SK-N-SH treated with all-trans-retinoic acid at 6 μM for 48 hours (cell line): ENCODE measurements at regions not wholly inside any gene's neighbourhood (a gene's known extent, or its start where the extent isn't known, plus 50 kb on each side); places are given as distances from the start of the nearest gene placed in this dataset.

Experiments used
- ATAC-seq: fragments of 200-7000 bp; cut with Tn5 transposase; 3 replicates; pipeline ENCODE4 v1.9.1; 2020; ENCODE audit warnings: mild to moderate bottlenecking, moderate library complexity
- ARNTL ChIP-seq: fragments of 450-650 bp; formaldehyde crosslinking; IDR thresholded peaks from 2 replicates; pipeline ENCODE4 v1.5.0; 2020; ENCODE audit warnings: low read depth, mild to moderate bottlenecking, moderate library complexity, borderline replicate concordance
- BACH2 ChIP-seq: fragments of 250-450 bp; sonication (Bioruptor Pico); IDR thresholded peaks from 2 replicates; pipeline ENCODE4 v1.9.0; 2021; ENCODE audit warnings: mild to moderate bottlenecking, borderline replicate concordance
- GLIS3 ChIP-seq: fragments of 250-450 bp; sonication (Bioruptor Pico); IDR thresholded peaks from 2 replicates; pipeline ENCODE4 v1.5.0; 2020; ENCODE audit warnings: mild to moderate bottlenecking, moderate library complexity
- ISL1 ChIP-seq: fragments of 250-450 bp; sonication (Bioruptor Pico); IDR thresholded peaks from 2 replicates; pipeline ENCODE4 v2.1.2; 2022; ENCODE audit warnings: mild to moderate bottlenecking, moderate library complexity
- OSR1 ChIP-seq: fragments of 250-450 bp; sonication (Bioruptor Pico); IDR thresholded peaks from 2 replicates; pipeline ENCODE4 v1.8.0; 2022; ENCODE audit warnings: moderate library complexity, mild to moderate bottlenecking, inconsistent platforms
- PPARA ChIP-seq: fragments of 250-450 bp; sonication (Bioruptor Pico); IDR thresholded peaks from 2 replicates; pipeline ENCODE4 v1.5.0; 2020; ENCODE audit warnings: mild to moderate bottlenecking, borderline replicate concordance
- RARB ChIP-seq: fragments of 250-450 bp; sonication (Bioruptor Pico); IDR thresholded peaks from 2 replicates; pipeline ENCODE4 v1.8.0; 2021; ENCODE audit warnings: mild to moderate bottlenecking, moderate library complexity
- SNAI2 ChIP-seq: fragments of 250-450 bp; sonication (Bioruptor Pico); IDR thresholded peaks from 2 replicates; pipeline ENCODE4 v1.5.0; 2020; ENCODE audit warnings: mild to moderate bottlenecking, moderate library complexity
- TCF4 ChIP-seq: fragments of 250-450 bp; sonication (Bioruptor Pico); IDR thresholded peaks from 2 replicates; pipeline ENCODE4 v1.8.0; 2021; ENCODE audit warnings: mild to moderate bottlenecking, moderate library complexity, borderline replicate concordance
- TOX ChIP-seq: fragments of 250-450 bp; sonication (Bioruptor Pico); IDR thresholded peaks from 2 replicates; pipeline ENCODE4 v1.8.0; 2021; ENCODE audit warnings: mild to moderate bottlenecking, moderate library complexity, borderline replicate concordance
- ZC3H10 ChIP-seq: fragments of 250-450 bp; sonication (Bioruptor Pico); IDR thresholded peaks from 2 replicates; pipeline ENCODE4 v1.5.1; 2021; ENCODE audit warnings: mild to moderate bottlenecking, moderate library complexity
- ZFP3 ChIP-seq: fragments of 250-450 bp; sonication (Bioruptor Pico); IDR thresholded peaks from 2 replicates; pipeline ENCODE4 v1.5.0; 2020; ENCODE audit warnings: mild to moderate bottlenecking, moderate library complexity
- ZNF565 ChIP-seq: fragments of 450-650 bp; formaldehyde crosslinking; conservative IDR thresholded peaks from 2 replicates; pipeline ENCODE4 v1.5.0; 2020; ENCODE audit warnings: low read depth, mild to moderate bottlenecking, moderate library complexity
- ZNF70 ChIP-seq: fragments of 450-650 bp; formaldehyde crosslinking; IDR thresholded peaks from 2 replicates; pipeline ENCODE4 v1.5.0; 2020; ENCODE audit warnings: mild to moderate bottlenecking, moderate library complexity
- ZNF8 ChIP-seq: fragments of 450-650 bp; formaldehyde crosslinking; IDR thresholded peaks from 2 replicates; pipeline ENCODE4 v1.5.0; 2020; ENCODE audit warnings: mild to moderate bottlenecking, moderate library complexity
- TF ChIP-seq, protein P1 (sequence below): fragments of 250-450 bp; sonication (Bioruptor Pico); IDR thresholded peaks from 2 replicates; pipeline ENCODE4 v1.5.0; 2020; ENCODE audit warnings: mild to moderate bottlenecking, moderate library complexity
- TF ChIP-seq, protein P2 (sequence below): fragments of 250-450 bp; sonication (Bioruptor Pico); IDR thresholded peaks from 2 replicates; pipeline ENCODE4 v1.8.0; 2021; ENCODE audit warnings: low read depth, mild to moderate bottlenecking, moderate library complexity, borderline replicate concordance
- TF ChIP-seq, protein P3 (sequence below): fragments of 250-450 bp; sonication (Bioruptor Pico); IDR thresholded peaks from 2 replicates; pipeline ENCODE4 v1.5.1; 2021; ENCODE audit warnings: mild to moderate bottlenecking, moderate library complexity
- TF ChIP-seq, protein P4 (sequence below): fragments of 250-450 bp; sonication (Bioruptor Pico); IDR thresholded peaks from 2 replicates; pipeline ENCODE4 v1.8.0; 2020; ENCODE audit warnings: mild to moderate bottlenecking, moderate library complexity, borderline replicate concordance
- TF ChIP-seq, protein P5 (sequence below): fragments of 250-450 bp; sonication (Bioruptor Pico); IDR thresholded peaks from 2 replicates; pipeline ENCODE4 v1.5.1; 2020; ENCODE audit warnings: low read depth, mild to moderate bottlenecking, moderate library complexity

DNA sequence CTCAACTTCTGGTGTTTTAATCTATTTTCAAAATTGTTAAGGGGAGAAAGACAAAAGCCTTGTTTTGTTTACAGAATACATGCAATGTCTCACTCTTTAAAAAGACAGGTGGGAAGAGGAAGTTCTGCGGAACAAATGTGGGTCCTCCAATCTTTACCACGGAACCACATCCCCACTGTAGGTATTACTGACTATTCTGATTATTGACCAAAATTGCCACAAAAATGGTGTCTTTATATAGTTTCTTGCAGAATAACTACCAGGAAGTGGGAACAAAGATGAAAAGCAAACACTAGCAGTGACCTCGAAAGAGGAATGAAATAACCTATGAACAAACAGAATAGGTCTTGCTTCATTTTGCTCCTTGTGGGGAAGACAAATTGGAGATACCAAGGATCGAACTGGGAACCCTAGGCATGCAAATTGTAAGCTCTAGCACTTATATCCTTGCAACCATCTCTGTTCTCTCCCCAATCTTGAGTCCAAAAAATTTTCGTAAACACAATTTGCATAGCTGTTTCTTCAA is 106.7 kb downstream of the GPX5 start:
- TF ChIP-seq, protein P1, sequence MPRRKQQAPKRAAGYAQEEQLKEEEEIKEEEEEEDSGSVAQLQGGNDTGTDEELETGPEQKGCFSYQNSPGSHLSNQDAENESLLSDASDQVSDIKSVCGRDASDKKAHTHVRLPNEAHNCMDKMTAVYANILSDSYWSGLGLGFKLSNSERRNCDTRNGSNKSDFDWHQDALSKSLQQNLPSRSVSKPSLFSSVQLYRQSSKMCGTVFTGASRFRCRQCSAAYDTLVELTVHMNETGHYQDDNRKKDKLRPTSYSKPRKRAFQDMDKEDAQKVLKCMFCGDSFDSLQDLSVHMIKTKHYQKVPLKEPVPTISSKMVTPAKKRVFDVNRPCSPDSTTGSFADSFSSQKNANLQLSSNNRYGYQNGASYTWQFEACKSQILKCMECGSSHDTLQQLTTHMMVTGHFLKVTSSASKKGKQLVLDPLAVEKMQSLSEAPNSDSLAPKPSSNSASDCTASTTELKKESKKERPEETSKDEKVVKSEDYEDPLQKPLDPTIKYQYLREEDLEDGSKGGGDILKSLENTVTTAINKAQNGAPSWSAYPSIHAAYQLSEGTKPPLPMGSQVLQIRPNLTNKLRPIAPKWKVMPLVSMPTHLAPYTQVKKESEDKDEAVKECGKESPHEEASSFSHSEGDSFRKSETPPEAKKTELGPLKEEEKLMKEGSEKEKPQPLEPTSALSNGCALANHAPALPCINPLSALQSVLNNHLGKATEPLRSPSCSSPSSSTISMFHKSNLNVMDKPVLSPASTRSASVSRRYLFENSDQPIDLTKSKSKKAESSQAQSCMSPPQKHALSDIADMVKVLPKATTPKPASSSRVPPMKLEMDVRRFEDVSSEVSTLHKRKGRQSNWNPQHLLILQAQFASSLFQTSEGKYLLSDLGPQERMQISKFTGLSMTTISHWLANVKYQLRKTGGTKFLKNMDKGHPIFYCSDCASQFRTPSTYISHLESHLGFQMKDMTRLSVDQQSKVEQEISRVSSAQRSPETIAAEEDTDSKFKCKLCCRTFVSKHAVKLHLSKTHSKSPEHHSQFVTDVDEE (CRISPR knock-in tag): no peak
- TF ChIP-seq ARNTL: no peak
- TF ChIP-seq, protein P2, sequence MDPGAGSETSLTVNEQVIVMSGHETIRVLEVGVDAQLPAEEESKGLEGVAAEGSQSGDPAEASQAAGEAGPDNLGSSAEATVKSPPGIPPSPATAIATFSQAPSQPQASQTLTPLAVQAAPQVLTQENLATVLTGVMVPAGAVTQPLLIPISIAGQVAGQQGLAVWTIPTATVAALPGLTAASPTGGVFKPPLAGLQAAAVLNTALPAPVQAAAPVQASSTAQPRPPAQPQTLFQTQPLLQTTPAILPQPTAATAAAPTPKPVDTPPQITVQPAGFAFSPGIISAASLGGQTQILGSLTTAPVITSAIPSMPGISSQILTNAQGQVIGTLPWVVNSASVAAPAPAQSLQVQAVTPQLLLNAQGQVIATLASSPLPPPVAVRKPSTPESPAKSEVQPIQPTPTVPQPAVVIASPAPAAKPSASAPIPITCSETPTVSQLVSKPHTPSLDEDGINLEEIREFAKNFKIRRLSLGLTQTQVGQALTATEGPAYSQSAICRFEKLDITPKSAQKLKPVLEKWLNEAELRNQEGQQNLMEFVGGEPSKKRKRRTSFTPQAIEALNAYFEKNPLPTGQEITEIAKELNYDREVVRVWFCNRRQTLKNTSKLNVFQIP (CRISPR knock-in tag): no peak
- no peak for TF ChIP-seq ISL1
- no peak for TF ChIP-seq RARB (CRISPR knock-in tag)
- TF ChIP-seq ZNF565 (CRISPR knock-in tag): no peak
- TF ChIP-seq ZNF8 (CRISPR knock-in tag): no peak
- TF ChIP-seq, protein P3, sequence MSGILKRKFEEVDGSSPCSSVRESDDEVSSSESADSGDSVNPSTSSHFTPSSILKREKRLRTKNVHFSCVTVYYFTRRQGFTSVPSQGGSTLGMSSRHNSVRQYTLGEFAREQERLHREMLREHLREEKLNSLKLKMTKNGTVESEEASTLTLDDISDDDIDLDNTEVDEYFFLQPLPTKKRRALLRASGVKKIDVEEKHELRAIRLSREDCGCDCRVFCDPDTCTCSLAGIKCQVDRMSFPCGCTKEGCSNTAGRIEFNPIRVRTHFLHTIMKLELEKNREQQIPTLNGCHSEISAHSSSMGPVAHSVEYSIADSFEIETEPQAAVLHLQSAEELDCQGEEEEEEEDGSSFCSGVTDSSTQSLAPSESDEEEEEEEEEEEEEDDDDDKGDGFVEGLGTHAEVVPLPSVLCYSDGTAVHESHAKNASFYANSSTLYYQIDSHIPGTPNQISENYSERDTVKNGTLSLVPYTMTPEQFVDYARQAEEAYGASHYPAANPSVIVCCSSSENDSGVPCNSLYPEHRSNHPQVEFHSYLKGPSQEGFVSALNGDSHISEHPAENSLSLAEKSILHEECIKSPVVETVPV: no peak
- TF ChIP-seq GLIS3 (CRISPR knock-in tag): no peak
- no peak for TF ChIP-seq ZNF70
- TF ChIP-seq ZFP3: no peak
- TF ChIP-seq, protein P4, sequence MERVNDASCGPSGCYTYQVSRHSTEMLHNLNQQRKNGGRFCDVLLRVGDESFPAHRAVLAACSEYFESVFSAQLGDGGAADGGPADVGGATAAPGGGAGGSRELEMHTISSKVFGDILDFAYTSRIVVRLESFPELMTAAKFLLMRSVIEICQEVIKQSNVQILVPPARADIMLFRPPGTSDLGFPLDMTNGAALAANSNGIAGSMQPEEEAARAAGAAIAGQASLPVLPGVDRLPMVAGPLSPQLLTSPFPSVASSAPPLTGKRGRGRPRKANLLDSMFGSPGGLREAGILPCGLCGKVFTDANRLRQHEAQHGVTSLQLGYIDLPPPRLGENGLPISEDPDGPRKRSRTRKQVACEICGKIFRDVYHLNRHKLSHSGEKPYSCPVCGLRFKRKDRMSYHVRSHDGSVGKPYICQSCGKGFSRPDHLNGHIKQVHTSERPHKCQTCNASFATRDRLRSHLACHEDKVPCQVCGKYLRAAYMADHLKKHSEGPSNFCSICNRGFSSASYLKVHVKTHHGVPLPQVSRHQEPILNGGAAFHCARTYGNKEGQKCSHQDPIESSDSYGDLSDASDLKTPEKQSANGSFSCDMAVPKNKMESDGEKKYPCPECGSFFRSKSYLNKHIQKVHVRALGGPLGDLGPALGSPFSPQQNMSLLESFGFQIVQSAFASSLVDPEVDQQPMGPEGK (CRISPR knock-in tag): no peak
- TF ChIP-seq ZC3H10 (CRISPR knock-in tag): no peak
- TF ChIP-seq, protein P5, sequence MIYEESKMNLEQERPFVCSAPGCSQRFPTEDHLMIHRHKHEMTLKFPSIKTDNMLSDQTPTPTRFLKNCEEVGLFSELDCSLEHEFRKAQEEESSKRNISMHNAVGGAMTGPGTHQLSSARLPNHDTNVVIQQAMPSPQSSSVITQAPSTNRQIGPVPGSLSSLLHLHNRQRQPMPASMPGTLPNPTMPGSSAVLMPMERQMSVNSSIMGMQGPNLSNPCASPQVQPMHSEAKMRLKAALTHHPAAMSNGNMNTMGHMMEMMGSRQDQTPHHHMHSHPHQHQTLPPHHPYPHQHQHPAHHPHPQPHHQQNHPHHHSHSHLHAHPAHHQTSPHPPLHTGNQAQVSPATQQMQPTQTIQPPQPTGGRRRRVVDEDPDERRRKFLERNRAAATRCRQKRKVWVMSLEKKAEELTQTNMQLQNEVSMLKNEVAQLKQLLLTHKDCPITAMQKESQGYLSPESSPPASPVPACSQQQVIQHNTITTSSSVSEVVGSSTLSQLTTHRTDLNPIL (CRISPR knock-in tag): no peak
- TF ChIP-seq SNAI2: no peak
- TF ChIP-seq TCF4 (CRISPR knock-in tag): no peak
- no peak for TF ChIP-seq BACH2
- no peak for TF ChIP-seq PPARA (CRISPR knock-in tag)
- TF ChIP-seq, all 23 proteins: peak for 0

DNA sequence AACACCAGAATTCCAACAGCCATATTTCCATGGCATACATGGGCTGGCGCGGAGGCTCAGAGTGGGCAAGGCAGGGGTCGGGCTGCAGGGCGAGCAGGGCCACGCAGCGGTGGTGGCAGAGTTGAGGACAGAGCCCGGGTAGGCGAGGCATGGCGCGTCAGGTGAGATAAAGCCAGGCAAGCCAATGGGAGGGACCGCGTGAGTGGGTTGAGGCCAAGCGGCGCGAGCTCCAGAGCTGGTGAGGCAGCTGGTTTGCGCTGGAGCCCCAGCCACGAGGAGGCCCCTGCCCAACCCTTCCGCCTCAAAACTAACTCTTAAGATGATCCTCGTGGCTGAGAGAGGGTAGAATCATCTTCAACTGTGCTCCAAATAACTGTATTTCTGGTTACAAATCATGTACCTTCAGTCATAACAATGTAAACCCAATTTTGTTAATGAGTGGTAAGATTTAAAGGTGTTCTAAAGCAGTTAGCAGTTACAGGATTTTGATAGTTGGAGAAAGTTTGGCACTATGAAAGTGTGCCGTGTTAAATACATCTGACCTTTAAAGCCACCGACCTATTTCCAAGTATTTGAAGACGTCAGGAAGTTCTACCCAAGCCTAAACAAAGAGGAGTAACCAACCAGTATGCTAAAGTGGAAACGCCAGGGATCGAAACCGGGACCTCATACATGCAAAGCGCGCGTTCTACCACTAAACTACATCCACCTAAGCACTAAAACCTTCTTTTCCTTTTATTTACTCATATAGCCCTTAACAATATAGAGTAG is 107.9 kb downstream of the GPX5 start:
- ATAC-seq: no peak
- TF ChIP-seq, protein P3: no peak
- TF ChIP-seq OSR1 (CRISPR knock-in tag) (no peak), TOX (CRISPR knock-in tag) (no peak)
- TF ChIP-seq, protein P1 (CRISPR knock-in tag): no peak

More for the DNA sequence above, 106.7 kb downstream of the GPX5 start:
- no peak for ATAC-seq
